GM13976 (cell line): ENCODE measurements at regions not wholly inside any gene's neighbourhood (a gene's known extent, or its start where the extent isn't known, plus 50 kb on each side); places are given as distances from the start of the nearest gene placed in this dataset.

Experiments used
- DNase-seq: peaks from one replicate; pipeline ENCODE4 v3.0.0; 2012; ENCODE audit warnings: low spot score
- CTCF ChIP-seq: IDR thresholded peaks from 2 replicates; pipeline ENCODE4 v1.5.1; 2012; ENCODE audit warnings: borderline replicate concordance, mild to moderate bottlenecking; ENCODE audit not compliant: insufficient read depth; ENCODE audit errors: extremely low read depth, missing control alignments, control extremely low read depth
- in situ Hi-C: fragments of 300-500 bp; cut with MboI; formaldehyde crosslinking; loops from one replicate; pipeline ENCODE4 v1.12.0; 2022; ENCODE audit warnings: low sequenced_read_pairs, mixed read lengths, inconsistent platforms; ENCODE audit not compliant: unreplicated experiment

- DNase-seq, result no peak
- no peak for TF ChIP-seq CTCF
Observed at GRCh38 chr14:76938092-76938500, 90.4 kb downstream of the IRF2BPL start.

GRCh38 chr14:76937181-76938091, 91.1 kb downstream of the IRF2BPL start:
- in situ Hi-C loops, result no loop called here
- DNase-seq, result no peak

More at GRCh38 chr14:76938092-76938500, 90.4 kb downstream of the IRF2BPL start:
- in situ Hi-C loops, result no loop called here

GRCh38 chr14:76936483-76936882, 92.0 kb downstream of the IRF2BPL start:
- no peak for DNase-seq
- in situ Hi-C loops, result no loop called here
- TF ChIP-seq CTCF, result no peak

More at GRCh38 chr14:76937181-76938091, 91.1 kb downstream of the IRF2BPL start:
- TF ChIP-seq CTCF, result no peak

- in situ Hi-C loops, result no loop called here
- no peak for TF ChIP-seq CTCF
- DNase-seq, result no peak
Observed at GRCh38 chr14:76933515-76933914, 95.0 kb downstream of the IRF2BPL start.

- no peak for DNase-seq
- no peak for TF ChIP-seq CTCF
- in situ Hi-C loops, result no loop called here
Observed at GRCh38 chr14:76931631-76932402, 96.7 kb downstream of the IRF2BPL start.

GRCh38 chr14:76930549-76930948, 98.0 kb downstream of the IRF2BPL start:
- no peak for DNase-seq
- TF ChIP-seq CTCF, result no peak
- in situ Hi-C loops, result no loop called here
